Breast epithelium (tissue), 3 donors: ENCODE measurements at regions not wholly inside any gene's neighbourhood (a gene's known extent, or its start where the extent isn't known, plus 50 kb on each side); places are given as distances from the start of the nearest gene placed in this dataset.

Experiments
- CTCF ChIP-seq, 3 donors: fragments of 450-650 bp; IDR thresholded peaks; one replicate each; pipeline ENCODE4 v1.5.1; 2016 to 2017; ENCODE audit warnings: antibody characterized with exemption in 3 of 3, mild to moderate bottlenecking in 3 of 3, moderate library complexity in 3 of 3
- POLR2A ChIP-seq: fragments of 450-650 bp; IDR thresholded peaks from one replicate; pipeline ENCODE4 v1.6.1; 2016; ENCODE audit warnings: antibody characterized with exemption, mild to moderate bottlenecking, moderate library complexity
- POLR2AphosphoS5 ChIP-seq, 3 donors: sonication (generic); formaldehyde crosslinking; IDR thresholded peaks; one replicate each; pipeline ENCODE4 v1.6.1; 2017; ENCODE audit warnings: antibody characterized with exemption in 3 of 3

DNA sequence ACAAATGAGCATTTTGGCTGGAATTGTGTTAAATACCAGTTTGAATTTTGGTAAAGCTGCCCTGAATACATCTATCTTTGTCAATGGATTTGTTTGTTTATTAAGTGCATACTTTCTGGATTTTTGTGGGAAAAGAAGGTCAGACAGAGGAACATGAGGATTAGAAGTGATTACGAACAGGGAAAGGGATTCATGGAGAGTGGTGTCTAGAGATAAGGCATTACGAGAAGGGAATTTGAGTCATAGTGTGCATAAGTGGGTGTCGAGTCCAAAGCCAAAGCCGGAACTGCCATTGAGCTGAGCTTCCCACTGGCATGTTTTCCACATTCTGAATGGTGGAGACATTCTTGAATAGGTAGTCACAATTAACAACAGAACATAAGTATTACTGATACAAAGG, 68.9 kb upstream of the EFEMP1 start:
- TF ChIP-seq CTCF (IDR thresholded peaks at IDR 0.05) (no peak), POLR2A (no peak), POLR2AphosphoS5 (IDR thresholded peaks at IDR 0.05) (no peak)
